ENCODE measurements at regions not wholly inside any gene's neighbourhood (a gene's known extent, or its start where the extent isn't known, plus 50 kb on each side); places are given as distances from the start of the nearest gene placed in this dataset.

DNA sequence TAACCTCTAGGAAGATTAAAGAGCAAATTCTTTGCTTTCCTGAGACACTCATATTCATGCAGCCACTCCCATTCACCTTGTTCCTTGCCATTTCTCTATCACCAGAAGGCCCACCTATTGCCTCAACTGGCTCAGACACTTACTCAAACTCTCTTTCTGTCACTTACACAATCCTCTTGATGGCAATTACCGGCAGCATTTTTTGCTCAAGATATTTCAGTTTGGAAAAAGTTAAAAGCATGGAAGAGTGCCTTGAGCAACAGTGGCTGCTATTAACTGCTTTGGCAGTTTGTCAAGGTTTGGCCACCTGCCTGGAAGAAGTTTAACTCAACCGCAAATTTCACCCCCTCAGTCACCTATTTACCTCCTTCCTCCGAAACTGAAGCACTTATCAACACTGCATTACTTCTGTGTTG, 1104.0 kb upstream of the PIK3C3 start:
- ChIA-PET CTCF (interaction anchor here (0.8 kb wide), 1 partner anchor 27 kb away, joined by 3 read pairs; no protein-coding TSS in a partner anchor), POLR2A (ENCODE audit: low non-redundant PET) (no interaction called here)
- H3K27ac ChIP-seq: no peak overlapping the region
- DNase-seq (ENCODE audit: low spot score): peak; percentile 24
- TF ChIP-seq, protein P1, sequence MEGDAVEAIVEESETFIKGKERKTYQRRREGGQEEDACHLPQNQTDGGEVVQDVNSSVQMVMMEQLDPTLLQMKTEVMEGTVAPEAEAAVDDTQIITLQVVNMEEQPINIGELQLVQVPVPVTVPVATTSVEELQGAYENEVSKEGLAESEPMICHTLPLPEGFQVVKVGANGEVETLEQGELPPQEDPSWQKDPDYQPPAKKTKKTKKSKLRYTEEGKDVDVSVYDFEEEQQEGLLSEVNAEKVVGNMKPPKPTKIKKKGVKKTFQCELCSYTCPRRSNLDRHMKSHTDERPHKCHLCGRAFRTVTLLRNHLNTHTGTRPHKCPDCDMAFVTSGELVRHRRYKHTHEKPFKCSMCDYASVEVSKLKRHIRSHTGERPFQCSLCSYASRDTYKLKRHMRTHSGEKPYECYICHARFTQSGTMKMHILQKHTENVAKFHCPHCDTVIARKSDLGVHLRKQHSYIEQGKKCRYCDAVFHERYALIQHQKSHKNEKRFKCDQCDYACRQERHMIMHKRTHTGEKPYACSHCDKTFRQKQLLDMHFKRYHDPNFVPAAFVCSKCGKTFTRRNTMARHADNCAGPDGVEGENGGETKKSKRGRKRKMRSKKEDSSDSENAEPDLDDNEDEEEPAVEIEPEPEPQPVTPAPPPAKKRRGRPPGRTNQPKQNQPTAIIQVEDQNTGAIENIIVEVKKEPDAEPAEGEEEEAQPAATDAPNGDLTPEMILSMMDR (conservative IDR thresholded peaks at IDR 0.05; ENCODE audit: low read depth): no peak

DNA sequence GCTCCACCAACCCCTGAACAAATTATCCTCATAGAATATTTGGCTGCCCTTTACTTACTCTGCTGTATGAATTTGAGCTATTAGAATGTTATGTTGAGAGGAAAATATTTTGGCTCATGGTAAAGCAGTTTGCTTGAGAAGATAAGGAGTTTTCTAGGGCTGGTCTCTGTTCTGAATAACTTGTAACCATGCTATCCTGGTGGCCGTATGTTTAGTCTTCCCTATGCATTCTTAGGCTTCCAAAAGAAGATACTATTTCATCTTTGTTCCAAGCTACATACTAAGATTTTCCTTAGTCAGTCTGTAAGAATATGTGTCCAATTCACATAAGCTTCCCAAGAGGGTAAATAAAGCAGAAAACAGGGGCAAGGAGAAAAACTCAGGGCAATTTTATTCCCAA, 1105.1 kb upstream of the PIK3C3 start:
- ChIA-PET CTCF (no interaction called here), POLR2A (ENCODE audit: low non-redundant PET) (no interaction called here)
- no peak overlapping the region for H3K27ac ChIP-seq
- no peak for DNase-seq (ENCODE audit: low spot score)
- TF ChIP-seq, protein P1 (conservative IDR thresholded peaks at IDR 0.05; ENCODE audit: low read depth): no peak

DNA sequence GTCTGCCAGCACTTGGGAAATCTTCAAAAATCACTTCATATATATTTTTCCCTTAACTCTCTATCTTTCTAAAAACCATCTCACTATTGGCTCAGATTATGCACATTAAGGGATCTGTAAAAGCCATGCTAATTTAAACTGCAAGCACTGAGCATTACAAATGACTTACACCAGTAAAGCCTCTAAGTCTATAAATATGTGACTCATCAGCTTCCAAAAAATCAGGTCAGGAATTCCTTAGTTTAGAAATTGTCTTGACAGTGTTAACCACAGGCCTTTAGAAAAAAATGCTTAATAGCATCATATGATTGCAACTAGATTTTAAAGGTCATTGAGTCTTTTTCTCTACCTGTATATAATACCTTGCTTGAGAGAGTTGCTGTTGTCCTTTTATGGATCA, 1113.6 kb upstream of the PIK3C3 start:
- H3K27ac ChIP-seq: no peak overlapping the region
- POLR2A ChIA-PET (ENCODE audit: low non-redundant PET): no interaction called here
- peak; percentile 15 for DNase-seq (ENCODE audit: low spot score)
- CTCF ChIA-PET: no interaction called here
- TF ChIP-seq, protein P1 (conservative IDR thresholded peaks at IDR 0.05; ENCODE audit: low read depth): no peak

DNA sequence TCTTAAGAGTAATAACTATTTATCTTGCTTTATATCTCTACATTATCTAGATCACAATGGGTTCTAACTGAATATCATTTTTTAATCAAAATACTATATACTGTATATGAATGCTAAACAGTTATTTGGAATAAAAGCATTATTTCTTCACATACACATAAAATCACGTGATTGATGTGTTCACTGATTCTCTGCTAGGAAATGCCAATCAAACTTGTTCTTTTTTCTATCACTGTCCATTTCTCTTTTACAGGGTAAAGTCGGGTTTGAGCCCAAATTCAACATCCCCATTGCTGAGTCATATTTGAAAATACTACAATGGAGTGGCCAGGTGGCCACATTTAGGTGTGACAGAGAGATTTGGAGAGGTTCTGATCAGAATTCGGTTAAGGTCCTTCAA, 1114.0 kb upstream of the PIK3C3 start:
- CTCF ChIA-PET: no interaction called here

DNA sequence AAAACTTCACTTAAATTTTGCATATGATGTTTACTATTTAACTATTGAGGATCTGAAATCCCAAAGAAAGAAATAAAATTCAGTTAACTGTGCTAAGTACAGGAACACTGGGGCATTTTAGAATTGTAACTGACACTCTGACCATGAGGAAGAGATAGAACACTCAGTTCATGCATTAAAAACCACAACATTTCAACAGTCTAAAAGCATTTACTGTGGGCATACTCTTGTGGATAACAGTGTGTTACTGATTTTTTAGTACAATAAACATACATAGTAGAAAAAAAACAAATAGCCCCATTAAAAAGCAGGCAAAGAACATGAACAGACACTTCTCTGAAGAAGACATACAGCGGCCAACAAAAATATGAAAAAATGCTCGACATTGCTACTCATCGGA, 1122.7 kb upstream of the PIK3C3 start:
- no peak for DNase-seq (ENCODE audit: low spot score)
- POLR2A ChIA-PET (ENCODE audit: low non-redundant PET): no interaction called here
- TF ChIP-seq, protein P1 (conservative IDR thresholded peaks at IDR 0.05; ENCODE audit: low read depth): no peak
- no peak overlapping the region for H3K27ac ChIP-seq
- CTCF ChIA-PET: no interaction called here

More for the DNA sequence above, 1114.0 kb upstream of the PIK3C3 start:
- no peak overlapping the region for H3K27ac ChIP-seq
- no peak for DNase-seq (ENCODE audit: low spot score)
- POLR2A ChIA-PET (ENCODE audit: low non-redundant PET): no interaction called here
- TF ChIP-seq, protein P1 (conservative IDR thresholded peaks at IDR 0.05; ENCODE audit: low read depth): no peak

DNA sequence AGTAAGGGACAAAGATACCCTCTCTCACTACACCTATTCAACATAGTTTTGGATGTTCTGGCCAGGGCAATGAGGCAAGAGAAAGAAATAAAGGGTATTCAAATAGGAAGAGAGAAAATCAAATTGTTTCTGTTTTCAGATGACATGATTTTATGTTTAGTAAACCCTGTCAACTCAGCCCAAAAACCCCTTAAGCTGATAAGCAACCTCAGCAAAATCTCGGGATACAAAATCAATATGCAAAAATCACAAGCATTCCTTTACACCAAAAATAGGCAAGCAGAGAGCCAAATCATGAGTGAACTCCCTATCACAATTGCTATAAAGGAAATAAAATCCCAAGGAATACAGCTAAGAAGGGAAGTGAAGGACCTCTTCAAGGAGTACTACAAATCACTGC, 1130.7 kb upstream of the PIK3C3 start:
- CTCF ChIA-PET: interaction anchor here (0.7 kb wide), 1 partner anchor 14 kb away, joined by 3 read pairs; no protein-coding TSS in a partner anchor
- H3K27ac ChIP-seq: no peak overlapping the region
- DNase-seq (ENCODE audit: low spot score): no peak
- TF ChIP-seq, protein P1 (conservative IDR thresholded peaks at IDR 0.05; ENCODE audit: low read depth): no peak
- POLR2A ChIA-PET (ENCODE audit: low non-redundant PET): no interaction called here

All from RWPE1 (cell line).